ENCODE measurements at regions not wholly inside any gene's neighbourhood (a gene's known extent, or its start where the extent isn't known, plus 50 kb on each side); places are given as distances from the start of the nearest gene placed in this dataset.
"Not testable (repeated sequence)": the region's sequence is repeated elsewhere in the genome, so short reads cannot be mapped to it uniquely, and the experiment has no call there.

DNA sequence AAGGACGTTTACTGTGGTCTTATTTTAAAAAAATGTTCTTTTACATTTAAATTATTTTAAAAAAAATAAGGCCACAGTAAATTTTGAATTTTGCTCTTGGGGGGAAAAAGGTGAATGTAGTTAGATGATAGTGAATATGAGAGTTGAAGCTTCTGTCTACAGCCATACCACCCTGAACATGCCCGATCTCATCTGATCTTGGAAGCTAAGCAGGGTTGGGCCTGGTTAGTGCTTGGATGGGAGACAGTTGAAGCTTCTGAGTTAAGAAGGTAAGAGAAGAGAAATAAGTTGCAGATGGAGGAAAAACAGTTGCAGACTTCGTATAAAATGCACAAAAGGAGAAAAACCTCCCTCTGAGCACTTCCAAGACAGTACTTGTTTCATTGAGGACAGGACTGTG, 115.6 kb upstream of the NR3C2 start:
- ATAC-seq (no peak), DNase-seq (no peak)
- intact Hi-C loops (cut with DNase I): no loop called here

GRCh38 chr4:148550788-148551187, 108.6 kb upstream of the NR3C2 start:
- ATAC-seq: no peak
- intact Hi-C loops (cut with DNase I): no loop called here
- no peak for DNase-seq

DNA sequence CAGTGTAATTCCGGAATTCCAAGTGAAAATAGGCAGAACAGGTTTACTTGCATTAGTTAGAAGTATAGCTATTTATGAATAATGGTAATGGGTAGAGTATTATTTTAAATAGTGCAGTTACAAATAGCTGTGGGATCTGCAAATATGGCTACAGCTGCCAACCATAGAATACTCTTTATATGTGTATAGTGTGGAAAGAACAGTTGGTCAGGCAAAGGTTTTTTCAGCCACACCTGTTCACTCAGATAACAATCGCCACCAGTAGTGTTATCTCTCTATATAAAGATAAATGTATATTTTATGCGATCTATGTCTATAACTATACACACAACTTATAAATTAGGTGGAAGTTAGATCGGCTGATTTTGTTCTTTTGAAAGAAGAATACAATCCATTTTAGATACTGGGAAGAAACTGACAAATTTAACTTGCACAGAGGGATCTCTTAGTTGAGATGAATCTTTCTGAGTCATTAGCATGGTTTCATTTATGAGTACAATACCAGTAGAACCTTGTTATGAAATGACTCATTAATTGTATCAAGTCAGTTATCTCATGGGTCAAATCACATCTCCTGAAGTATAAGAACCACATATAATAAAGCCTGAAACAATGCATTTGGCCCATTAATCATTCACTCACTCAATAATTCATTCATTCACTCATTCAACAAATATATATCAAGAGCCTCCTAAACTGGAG, 100.9 kb upstream of the NR3C2 start:
- intact Hi-C loops (cut with DNase I): no loop called here
- DNase-seq: no peak
- ATAC-seq: no peak

- DNase-seq (no peak), ATAC-seq (peak; percentile 44 to 84)
- intact Hi-C loops (cut with DNase I): no loop called here
Measured at GRCh38 chr4:148540622-148541326, 98.6 kb upstream of the NR3C2 start.

DNA sequence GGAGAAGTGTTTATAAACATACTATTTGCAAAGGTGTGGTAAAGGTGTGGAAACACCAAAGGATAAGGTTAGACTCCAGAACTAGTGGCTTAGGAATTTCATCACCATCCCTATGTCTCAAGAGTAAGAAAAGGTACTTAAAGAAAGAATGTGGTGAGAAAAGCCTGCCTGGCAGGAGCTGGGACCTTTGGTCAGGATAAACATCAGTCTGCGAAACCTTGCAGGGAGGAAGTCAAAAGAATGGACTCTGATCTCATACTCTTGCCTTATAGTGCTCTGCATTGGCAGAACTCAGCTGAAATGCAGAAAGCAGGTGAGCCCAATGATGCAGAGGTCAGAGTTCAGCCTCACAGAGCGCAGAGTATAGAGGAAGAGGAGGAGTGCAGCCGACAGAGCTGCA, 97.2 kb upstream of the NR3C2 start:
- ATAC-seq: no peak
- no peak for DNase-seq
- intact Hi-C loops (cut with DNase I): no loop called here

DNA sequence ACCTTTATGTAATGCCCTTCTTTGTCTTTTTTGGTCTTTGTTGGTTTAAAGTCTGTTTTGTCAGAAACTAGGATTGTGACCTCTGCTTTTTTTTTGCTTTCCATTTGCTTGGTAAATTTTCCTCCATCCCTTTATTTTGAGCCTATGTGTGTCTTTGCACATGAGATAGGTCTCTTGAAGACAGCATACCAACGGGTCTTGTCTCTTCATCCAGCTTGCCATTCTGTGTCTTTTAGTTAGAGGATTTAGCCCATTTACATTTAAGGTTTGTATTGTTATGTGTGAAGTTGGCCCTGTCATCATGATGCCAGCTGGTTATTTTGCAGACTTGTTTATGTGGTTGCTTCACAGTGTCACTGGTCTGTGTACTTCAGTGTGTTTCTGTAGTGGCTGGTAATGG, 91.6 kb upstream of the NR3C2 start:
- ATAC-seq; intact Hi-C loops (cut with DNase I); DNase-seq: not testable (repeated sequence)

DNA sequence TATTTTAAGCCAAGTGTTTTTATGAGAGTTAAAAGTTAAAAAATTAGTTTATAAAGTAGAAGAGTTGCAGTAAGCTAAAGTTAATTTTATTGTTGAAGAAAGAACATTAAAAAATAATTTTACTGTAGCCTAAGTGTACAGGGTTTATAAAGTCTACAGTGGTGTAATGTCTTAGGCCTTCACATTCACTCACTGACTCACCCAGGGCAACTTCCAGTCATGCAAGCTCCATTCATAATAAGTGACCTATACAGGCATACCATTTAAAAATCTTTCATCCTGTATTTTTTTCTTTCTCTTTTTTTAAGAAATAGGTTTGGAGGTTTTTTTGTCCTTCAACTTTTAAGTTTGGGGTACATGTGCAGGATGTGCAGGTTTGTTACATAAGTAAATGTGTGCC, 87.9 kb upstream of the NR3C2 start:
- no peak for DNase-seq
- intact Hi-C loops (cut with DNase I): no loop called here
- no peak for ATAC-seq

DNA sequence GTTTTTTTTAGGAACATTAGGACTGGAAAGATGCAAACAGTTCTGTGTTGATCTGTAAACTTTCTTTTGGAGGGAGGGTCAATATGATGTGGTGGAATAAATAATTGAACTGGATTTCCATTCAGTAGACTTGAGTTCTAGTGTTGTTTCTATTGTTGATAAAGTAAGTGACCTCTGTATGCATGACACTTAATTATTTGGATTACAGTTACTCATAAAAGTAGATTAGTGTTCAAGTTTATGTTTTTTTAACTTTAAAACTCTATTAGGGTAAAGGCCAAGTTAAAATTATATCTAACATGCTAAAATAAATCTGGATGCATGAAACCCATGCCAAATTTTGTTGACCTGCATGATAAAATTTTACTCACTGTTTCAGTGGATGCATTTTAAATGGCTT, 85.4 kb upstream of the NR3C2 start:
- intact Hi-C loops (cut with DNase I): no loop called here
- DNase-seq: no peak
- no peak for ATAC-seq

- DNase-seq (no peak), ATAC-seq (peak; percentile 47 to 58)
- intact Hi-C loops (cut with DNase I): no loop called here
Measured at GRCh38 chr4:148522995-148523394, 80.8 kb upstream of the NR3C2 start.

GRCh38 chr4:148515248-148515647, 73.0 kb upstream of the NR3C2 start:
- intact Hi-C loops (cut with DNase I): no loop called here
- ATAC-seq: peak; percentile 30 to 69
- DNase-seq: no peak

GRCh38 chr4:148514581-148514980, 72.4 kb upstream of the NR3C2 start:
- intact Hi-C loops (cut with DNase I): no loop called here
- DNase-seq (no peak), ATAC-seq (no peak)

DNA sequence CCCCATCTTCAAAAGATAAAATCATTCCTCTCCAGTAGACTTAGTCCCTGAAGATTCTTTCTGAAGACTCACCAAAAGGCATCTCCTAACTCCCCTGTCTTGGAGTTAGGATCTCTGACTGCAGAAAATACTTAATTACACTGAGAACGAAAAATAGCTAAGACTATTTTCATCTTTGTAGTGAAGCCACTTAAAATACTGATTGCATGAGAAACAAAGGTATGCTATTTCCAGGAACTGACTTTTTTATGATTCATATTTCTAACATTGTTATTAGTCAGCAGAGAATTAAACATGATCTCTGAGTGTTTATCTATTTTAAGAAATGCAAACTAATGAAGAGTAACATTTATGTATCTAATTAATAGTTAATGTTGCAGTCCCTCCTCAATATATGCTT, 71.8 kb upstream of the NR3C2 start:
- DNase-seq (no peak), ATAC-seq (peak in 1 of 2 donors; percentile 18)
- intact Hi-C loops (cut with DNase I): no loop called here

DNA sequence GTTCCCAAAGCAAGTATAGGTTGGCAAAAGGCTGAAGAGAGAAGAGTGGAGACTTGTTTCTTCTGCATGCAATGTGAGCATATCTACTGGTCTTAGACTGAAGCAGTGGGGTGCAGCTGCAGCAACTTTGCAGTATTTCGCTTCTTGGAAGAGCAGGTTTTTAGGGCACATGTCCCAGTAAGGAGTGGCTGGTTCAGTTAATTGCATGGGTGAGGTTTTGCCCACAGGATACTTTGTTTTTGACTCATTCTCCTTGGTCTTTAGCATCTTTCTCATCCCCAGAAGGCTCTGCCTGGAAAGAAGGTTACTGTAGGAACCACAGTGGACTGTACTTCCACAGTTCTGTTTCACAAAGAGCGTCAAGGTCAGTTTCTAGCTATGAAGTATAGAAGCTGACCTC, 68.0 kb upstream of the NR3C2 start:
- no peak for ATAC-seq
- intact Hi-C loops (cut with DNase I): no loop called here
- DNase-seq: no peak

- no peak for ATAC-seq
- no peak for DNase-seq
- intact Hi-C loops (cut with DNase I): no loop called here
Measured at GRCh38 chr4:148503681-148504080, 61.5 kb upstream of the NR3C2 start.

DNA sequence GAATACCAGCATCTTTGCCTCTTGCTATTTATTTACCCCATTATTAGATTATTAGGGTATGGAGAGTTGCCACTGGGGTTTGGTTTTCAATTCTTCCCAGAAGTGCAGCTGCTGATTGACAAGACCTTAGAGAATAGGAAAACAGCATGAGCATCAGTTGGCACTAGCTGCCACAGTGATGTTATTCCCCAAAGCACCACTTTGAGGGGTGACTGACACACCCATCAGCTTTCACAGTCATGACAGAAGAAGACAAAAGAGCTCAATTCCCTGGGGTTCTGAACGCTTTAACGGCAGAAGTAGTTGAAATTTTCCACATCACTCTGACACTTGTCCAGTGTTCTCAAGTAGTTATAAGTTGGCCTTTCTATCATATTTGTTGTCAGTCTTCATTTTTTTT, 55.0 kb upstream of the NR3C2 start:
- no peak for ATAC-seq
- intact Hi-C loops (cut with DNase I): no loop called here
- DNase-seq: no peak

DNA sequence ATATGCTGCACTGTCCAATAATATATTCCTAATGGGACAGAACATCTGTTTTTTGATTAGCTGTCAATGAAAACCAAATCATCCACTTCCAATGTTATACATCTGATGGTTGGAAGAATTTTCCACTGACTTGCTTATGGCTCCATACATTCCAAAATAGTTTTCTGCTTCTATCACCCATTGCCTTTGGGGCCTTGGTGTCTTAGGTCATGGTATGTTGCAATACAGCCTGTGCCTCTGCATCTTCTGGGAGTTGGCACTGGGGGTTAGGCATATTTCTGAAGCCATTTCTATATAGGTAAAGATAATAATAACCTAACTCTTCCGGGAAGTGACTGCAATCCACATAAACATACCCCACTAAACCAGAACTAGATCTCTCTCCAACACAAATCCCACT, 53.2 kb upstream of the NR3C2 start:
- no peak for ATAC-seq
- DNase-seq: no peak
- intact Hi-C loops (cut with DNase I): no loop called here

Measured in left cardiac atrium (tissue), 4 donors.